ENCODE measurements at regions not wholly inside any gene's neighbourhood (a gene's known extent, or its start where the extent isn't known, plus 50 kb on each side); places are given as distances from the start of the nearest gene placed in this dataset.
"Not testable (repeated sequence)": the region's sequence is repeated elsewhere in the genome, so short reads cannot be mapped to it uniquely, and the experiment has no call there.

DNA sequence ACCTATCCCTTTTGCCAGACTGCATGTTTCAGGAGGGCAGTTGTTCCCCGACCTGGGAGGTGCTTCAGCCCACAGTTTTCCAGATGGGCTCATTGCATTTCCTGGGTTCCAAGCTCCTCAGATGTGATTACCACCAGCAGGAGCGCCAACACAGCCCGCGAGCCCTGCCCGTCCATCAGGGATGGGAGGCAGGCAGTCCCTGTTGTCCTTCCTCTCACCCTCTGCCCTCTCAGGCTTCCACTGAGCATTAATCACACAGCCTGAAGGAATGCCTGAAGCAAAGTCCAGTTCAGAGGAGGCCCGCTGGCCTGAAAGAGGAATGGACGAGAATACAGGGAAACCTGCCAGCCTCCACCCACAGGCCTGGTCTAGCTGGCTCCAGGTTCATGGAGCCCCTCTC is 256.3 kb upstream of the SDK2 start:
- no peak for DNase-seq

GRCh38 chr17:73901249-73901648 is 257.0 kb upstream of the SDK2 start:
- no peak for DNase-seq

DNA sequence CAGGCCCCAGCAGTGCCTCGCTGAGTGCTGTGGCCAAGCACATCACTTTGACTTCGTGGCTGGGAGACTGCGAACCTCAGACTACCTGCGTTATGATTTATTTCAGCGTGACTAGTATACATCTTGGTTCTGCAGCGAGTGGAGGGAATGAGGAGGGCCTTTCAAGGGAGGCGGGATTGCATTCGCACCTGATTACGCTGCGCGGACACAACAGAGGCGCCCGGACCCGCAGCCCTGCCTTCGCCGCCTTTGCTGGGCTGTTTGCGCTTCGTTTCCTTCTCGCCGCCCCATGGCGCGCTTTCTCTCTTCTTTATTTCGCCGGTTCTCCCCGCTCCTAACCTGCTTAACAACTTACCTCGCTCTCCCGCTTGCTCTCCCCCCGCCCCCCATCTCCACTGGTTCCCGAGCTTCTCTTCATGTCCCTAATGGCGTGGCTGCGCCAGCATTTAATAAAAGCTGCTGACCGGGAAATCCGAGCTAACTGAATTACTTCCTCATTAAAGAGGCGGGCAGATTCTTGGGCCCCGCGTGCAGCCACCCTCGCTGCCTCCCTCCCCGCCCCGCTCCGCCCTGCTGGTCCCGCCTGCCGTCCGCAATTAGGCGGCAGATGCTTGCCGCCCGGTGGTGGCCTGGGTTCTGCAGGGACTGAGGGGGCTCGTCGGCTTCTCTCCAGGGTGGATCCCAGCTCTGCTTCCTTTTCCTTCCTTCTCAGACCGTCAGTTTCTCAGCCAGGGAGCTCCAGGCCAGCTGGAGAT is 257.6 kb upstream of the SDK2 start:
- DNase-seq: peak; percentile 29 to 31

- no peak for DNase-seq
These were observed 258.4 kb upstream of the SDK2 start for GRCh38 chr17:73902416-73903181.

GRCh38 chr17:73906896-73907870 is 262.9 kb upstream of the SDK2 start:
- no peak for DNase-seq

GRCh38 chr17:73909186-73909585 is 264.9 kb upstream of the SDK2 start:
- DNase-seq: no peak

DNA sequence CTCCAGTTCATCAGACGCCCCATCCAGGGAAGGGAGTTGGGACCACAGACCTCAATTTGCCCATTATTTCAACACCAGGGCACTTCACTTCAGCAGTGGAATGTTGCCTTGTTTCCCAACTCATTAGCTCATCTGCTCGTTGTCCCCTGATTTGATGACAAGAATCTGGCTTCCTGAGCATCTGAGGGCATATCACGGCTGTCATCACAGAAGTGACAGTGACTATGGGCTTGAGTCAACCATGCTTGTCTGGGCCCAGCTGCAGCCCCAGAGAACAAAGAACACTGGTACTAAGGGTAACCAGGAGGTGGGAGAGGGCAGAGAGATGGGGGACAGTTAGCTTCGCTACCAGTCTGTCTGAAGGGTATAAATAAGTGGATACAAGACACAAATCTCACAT is 266.0 kb upstream of the SDK2 start:
- DNase-seq: no peak

GRCh38 chr17:73910821-73911515 is 266.7 kb upstream of the SDK2 start:
- no peak for DNase-seq

GRCh38 chr17:73911726-73912372 is 267.6 kb upstream of the SDK2 start:
- DNase-seq: no peak

DNA sequence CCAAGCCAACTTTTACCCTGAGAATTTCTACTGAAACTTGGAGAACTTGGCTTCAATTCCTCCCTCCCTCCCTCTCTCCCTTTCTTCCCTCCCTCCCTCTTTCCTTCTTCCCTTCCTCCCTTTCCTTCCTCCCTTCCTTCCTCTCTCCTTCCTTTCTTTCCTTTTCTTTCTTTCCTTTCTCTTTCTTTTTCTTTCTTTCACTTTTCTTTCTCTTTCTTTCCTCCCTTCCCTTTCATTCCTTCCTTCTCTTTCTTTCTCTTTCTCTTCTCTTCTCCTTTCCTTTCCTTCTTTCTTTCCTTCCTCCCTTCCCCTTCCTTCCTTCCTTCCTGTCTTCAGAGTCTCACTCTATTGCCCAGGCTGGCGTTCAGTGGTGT is 268.1 kb upstream of the SDK2 start:
- no peak for DNase-seq

DNA sequence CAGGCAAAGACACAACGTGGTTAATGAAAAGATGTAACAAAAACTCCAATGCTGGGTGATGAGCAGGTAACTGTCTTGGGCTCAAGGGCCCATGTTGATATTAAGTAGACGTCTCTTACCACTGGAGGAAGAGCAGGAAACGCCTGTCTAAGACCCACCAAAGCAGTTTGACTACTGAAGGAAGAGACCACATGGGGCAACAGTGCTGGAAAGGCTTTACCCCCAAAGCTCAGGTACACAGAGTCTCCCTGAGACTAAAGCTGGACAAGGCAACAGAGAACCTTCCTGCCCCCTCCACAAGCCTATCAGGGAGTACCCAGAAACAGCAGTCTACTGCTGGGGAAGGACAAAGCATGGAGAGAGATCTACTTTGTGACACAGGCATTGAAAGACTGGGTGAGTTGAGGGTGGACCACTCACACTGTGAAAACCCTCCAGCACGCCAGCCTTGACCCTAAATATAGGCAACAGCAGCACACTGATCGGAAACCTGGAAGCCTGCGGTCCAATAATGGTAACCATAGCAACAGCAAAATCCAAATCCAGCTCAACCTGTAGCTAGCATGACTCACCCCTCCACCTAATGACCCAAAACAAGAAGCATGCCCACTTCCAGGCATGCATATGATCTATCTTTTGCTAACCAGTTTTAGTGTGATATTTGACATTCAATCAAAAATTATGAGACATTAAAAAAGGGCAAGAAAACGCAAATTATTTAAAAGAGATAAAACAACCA is 270.5 kb upstream of the SDK2 start:
- no peak for DNase-seq

GRCh38 chr17:73919033-73919432 is 274.8 kb upstream of the SDK2 start:
- DNase-seq: not testable (repeated sequence)

GRCh38 chr17:73921306-73921705 is 277.1 kb upstream of the SDK2 start:
- no peak for DNase-seq

DNA sequence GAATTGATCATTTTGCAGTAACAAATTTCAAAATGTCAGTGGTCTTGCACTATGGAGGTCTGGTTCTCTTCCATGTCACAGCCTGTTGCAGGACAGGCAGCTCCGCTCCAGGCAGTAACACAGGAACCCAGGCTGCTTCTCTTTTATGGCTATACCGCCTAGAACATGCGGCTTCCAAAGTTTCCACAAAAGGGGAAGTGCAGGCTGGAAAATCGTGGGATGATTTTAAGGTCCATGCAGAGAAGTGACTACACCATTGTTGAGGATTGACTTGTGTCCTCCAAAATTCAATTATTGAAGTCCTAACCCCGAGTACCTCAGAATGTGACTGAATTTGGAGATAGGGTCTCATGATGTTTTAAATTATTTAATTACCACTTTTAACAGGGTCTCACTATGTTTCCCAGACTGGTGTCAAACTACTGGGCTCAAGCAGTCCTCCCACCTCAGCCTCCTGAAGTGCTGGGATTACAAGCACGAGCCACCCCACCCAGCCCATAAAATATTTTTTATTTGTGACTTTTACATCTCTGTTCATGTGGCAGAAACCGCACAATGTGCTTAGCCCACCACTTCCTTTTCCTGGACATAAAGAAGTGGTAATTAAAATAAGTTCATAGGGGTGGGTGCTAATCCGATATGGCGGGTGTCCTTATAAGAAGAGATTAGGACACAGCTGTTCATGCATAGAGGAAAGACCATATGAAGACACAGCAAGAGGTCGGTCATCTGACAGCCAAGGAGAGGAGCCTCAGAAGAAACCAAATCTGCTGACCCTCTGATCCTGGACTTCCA is 279.2 kb upstream of the RPL38 start:
- no peak for DNase-seq

- DNase-seq: no peak
These were observed 278.6 kb upstream of the RPL38 start for GRCh38 chr17:73924909-73925186.

DNA sequence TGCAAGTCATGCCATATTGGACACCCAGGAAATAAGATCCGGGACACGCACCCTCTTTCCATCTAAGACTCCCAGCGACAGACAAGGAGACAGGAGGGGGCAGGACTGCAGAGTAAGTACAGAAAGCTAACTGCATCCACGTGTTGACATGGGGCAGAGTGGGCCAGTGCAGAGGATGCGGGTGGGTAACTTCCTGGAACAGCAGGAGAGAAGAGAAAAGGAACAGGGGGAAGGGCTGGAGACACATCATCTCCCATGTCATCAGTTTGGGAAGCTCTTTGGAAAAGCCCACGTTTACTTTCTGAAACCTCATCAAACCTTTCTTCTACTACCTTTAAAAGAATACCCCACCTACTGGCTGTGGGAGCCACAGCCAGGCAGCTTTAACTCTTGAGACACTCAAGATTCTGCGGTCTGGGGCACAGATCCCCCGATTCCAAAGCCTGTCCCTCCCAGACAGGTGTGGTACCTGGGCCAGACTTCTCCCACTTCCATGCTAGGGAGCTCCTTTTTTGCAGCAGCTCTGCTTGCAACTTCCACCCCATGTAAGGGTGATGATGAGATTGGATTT is 273.5 kb upstream of the RPL38 start:
- DNase-seq: no peak

DNA sequence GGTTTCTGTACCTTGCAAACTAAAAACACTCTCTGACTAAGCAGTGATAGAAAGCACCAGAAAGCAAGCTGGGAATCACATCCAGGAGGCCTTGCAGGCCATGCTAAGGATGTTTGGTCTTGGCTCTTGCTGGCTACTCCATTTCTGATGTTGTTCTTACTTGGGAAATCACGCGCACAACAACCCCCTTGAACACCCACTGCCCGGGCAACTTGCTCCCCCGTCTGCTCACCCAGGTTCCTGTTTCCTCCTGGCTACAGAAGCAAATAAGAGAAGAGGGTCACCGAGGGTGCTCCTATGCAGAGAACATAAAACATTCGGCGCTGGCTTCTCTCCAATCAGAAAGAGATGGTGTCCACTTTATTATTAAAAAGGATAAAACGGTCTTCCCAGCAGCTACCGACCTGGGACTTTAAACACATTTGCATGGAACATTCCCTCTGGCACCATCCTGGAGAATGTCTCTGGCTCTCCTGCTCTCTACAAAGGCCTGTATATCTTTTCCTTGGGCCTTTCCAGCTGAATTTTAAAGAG is 271.2 kb upstream of the RPL38 start:
- no peak for DNase-seq

- no peak for DNase-seq
These were observed 270.2 kb upstream of the RPL38 start for GRCh38 chr17:73933164-73933766.

DNA sequence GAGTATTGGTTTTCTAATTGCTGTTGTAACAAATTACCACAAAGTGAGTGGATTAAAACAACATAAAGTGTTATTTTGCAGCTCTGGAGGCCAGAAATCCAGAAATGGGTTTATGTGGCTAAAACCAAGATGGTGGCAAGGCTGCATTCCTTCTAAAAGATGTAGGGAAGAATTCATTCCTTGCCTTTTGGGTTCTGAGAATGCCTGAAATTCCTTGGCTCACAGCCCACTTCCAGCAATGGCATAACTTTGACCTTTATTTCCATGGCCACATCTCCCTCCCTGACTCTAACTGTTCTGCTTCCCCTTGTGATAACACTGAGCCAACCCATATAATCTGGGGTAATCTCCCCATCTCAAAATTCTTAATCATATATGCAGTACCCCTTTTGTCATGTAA is 269.6 kb upstream of the RPL38 start:
- no peak for DNase-seq

- DNase-seq: no peak
These were observed 268.8 kb upstream of the RPL38 start for GRCh38 chr17:73934696-73935095.
